Stimulated activated CD8-positive, alpha-beta memory T cell treated with anti-CD3 and anti-CD28 coated beads, Interleukin-7, amount 100 ng/mL, for 24 hours (primary cell): ENCODE measurements at regions not wholly inside any gene's neighbourhood (a gene's known extent, or its start where the extent isn't known, plus 50 kb on each side); places are given as distances from the start of the nearest gene placed in this dataset.

Experiments
- DNase-seq: peaks from one replicate; pipeline ENCODE4 v3.0.0-alpha.2; 2020; ENCODE audit warnings: low read depth

DNA sequence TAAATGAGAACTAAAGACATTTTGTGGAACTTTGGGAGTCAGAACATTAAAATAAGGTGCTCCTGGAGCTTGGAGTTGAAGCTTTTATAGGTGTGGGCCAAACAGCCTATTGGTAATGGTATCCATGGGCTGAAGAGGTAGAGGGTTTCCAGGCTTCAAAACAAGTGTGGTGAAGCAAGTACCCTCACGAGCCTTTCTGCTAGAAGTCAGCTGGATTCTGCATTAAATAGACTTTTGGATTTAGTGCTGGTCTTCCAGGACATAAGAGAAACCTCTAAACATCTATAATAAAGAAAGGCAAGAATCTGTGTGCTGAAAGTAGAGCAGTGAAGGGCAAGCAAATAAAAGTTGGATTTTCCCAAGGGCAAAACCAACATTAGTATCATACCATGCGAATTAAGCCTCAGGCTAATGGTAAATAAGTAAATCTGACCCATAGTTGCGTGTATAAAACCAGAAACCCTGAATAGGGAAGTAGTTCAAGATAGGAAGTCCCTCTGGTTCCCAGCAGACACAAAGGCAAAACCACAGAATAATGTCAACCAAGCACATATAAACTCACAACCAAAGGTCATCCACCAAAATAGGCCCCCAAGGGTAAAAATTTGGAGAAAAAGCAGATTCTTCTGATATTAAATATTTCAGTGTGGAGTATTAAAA is 306.3 kb downstream of the TLE4 start:
- no peak for DNase-seq

GRCh38 chr9:79868567-79869189 is 296.9 kb downstream of the TLE4 start:
- DNase-seq = no peak

DNA sequence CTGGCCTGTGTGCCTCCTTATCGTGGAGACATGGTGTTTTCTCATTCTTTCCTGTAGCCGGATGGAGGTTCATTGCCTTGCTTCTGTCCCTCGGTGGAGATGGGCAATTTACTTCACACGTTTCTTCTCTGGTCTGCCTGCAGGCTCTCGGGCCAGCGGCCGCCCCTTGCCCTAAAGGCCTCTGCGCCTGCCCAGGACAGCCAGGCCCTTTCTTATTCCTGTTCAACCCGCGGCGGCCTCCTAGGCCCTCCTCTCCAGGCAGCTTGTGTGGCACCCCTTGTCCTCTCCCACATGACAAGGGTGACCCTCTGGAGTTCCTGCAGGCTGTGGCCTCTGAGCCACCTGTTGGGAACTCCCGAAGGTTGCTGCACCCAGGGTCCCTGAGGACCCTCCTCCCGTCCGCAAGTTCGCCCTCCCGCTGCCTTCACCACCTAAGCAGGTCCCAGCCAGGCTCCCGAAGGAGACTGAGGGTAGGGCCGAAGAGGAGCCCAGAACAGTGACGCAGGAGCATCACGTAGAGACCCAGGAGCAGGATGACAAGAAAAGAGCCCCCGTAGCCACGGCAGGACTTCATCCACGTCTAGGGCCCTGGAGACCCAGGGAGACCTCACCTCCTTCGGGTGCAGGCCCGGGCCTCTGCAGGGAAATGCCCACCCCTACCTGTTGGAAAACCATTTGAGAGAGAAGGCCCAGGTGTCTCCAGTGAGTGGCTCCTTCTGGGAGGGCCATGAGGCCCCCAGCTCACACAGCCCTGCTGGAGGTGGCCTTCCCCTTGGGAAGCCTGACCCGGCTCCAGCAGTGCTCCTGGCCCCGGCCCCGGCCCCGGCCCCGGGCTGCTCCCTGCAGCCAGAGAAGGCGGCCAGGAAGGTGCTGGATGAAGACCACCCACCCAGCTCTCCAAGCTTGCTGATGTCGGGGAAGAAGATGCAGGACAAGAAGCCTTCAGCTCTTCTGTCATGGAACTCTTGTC is 291.4 kb downstream of the TLE4 start:
- no peak for DNase-seq

DNA sequence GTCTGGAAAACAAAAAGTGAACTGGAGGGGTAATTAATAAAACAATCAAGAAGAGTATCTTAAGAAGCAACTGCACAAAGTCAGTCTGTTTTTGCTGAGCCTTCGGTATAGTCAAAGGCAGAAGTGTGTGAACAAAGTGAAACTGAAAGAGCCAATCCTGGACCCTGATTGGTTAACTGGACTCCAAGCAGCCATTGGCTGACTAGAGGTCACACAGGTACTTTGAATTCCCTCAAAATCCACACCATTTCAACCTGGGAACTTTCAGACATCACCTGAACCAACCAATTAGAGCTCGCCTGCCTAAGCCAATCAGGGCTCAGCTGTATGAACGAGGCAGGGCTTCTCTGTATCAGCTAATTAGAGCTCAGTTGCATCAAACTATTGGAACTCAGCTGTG is 286.7 kb downstream of the TLE4 start:
- DNase-seq = no peak

- DNase-seq = no peak
These were observed 285.4 kb downstream of the TLE4 start for GRCh38 chr9:79857188-79857587.

DNA sequence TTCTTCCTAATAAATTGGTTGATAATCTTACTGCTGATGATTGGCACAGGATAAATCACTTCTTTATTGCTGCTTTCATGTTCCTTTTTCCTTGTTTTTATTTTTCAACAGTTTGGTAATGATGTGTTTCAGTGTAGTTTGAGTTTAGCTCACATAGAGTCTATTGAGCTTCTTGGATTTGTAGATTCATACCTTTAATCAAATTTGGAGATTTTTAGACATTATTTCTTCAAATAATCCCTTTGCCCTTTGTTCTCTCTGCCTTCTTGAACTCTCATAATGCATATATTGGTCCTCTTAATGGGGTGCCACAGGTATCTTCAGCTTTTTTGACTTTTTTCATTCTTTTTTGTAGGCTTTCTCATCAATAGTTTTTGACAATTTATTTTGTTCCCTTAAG is 275.3 kb downstream of the TLE4 start:
- no peak for DNase-seq

GRCh38 chr9:79829566-79830302 is 258.0 kb downstream of the TLE4 start:
- DNase-seq = no peak

DNA sequence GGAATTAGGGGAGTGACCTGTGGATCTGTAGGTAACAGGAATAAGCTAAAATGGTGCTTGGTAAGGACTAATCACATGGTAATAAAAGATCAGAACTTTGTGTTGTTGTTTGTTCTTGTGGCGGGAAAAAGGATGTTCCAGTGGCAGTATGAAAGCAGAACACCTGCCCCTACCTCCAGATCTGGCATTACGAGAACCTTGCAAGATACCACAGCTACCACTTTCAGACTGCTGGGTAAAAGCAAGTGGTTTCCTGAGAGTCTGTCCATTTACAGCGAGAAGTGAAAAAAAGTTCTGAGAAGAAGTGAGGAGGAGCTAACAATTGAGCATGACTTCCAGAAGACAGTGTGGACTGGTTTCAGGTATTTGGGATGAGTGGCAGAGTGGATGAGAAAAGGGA is 252.5 kb downstream of the TLE4 start:
- DNase-seq = no peak

DNA sequence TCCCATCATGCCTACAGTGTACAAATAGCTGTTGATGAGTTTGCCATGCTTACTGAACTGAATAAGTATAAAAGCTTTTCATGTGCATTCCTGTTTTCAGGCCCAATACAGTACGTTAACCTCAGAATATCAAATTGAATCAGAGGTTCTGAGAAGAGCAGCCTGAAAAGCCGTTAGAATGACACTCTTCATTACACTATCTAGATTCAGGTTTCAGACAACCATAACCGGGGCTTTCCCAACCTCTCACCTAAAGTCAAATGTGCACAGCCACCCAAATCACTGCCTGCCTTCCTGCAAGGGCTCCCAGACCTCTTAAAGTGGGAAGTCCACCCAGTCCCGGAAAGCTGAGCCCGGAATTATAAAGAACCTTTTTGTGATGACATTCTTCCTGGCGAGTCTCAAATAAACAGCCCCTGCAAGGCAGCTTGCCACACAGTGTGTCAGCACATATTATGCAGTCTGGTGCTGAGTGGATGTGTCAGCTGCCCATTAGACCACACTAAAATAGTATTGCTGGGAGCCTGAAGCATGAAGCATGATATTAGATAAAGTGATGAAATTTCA is 245.8 kb downstream of the TLE4 start:
- DNase-seq = no peak

DNA sequence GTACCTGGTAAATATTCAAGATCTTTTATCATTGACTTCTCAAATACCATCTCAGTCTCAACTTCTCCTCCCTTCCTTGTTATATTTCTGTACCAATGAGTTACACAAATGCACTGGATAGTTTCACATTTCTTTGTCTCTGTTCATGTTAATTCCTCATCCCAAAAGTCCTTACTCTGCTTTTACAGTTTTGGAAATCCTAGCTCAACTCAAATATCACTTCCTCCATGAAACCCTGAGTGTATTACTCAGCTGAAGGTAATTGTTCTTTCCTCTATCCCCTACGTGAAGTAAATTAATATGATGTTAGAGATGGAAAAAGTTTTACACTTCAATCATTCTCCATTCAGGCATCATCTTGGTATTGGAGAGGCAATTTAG is 241.5 kb downstream of the TLE4 start:
- no peak for DNase-seq

GRCh38 chr9:79812507-79813257 is 240.9 kb downstream of the TLE4 start:
- DNase-seq = no peak

GRCh38 chr9:79812099-79812498 is 240.3 kb downstream of the TLE4 start:
- DNase-seq = no peak

DNA sequence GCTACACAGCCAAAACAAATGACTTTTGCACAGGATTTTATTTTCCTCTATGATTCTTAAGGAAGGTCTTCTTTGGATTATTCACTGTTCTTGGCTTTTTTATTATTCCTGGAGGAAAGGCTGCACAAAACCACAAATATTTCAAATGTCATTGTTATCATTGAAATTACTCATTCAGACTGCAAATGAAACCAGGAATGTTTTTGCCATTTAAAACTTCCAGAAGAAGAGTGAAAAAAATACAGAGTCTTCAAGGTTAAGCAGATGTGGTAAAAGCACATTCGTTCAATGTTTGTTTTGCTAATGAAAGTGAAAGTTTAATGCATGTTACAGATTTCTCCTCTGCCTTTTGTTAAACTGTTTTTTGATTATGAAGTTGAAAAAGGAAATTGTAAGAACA is 238.2 kb downstream of the TLE4 start:
- DNase-seq = no peak

DNA sequence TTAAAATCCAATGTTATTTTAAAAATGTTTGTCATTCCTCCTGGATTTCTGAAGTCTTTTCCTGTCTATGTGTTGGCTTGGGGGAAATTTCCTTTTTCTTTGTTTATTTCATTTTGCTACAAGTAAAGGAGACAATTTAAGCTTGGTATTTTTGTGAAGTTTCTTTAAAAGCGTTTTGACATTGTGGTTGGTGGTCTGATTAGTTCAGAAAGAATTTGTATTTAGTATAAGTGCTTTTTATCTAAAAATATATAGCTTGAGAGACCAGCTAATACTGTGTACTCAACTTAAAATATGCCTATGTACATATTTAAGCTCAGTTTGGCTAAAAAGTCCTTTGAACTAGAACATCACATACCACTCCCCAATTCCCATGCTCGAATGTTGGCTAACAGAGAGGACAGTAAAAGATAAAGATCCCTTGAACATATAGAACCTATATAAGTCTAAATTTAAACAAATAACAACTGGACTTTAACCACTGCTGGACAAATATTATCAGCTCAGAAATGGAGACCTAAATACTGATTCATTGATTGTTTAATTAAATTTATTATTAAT is 237.6 kb downstream of the TLE4 start:
- no peak for DNase-seq

GRCh38 chr9:79807971-79808370 is 236.2 kb downstream of the TLE4 start:
- no peak for DNase-seq

DNA sequence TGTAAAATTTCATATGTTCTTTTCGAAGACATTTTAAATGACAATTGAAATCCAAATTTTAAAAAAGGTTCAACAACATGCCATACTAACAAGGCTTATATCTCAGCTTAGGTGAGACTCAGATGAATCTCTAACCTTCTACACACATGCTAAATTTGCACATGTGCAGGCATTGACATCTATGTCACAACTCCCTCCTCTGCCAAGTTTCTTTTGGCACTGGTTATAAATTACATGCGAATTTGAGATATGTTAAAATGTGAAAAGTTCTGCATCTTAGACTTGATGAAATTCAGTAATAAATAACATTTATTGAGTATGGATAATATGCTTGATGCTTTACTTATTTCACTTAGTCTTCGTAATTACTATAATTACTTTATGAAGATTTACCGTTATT is 234.3 kb downstream of the TLE4 start:
- DNase-seq = no peak

GRCh38 chr9:79801459-79801858 is 229.7 kb downstream of the TLE4 start:
- no peak for DNase-seq

DNA sequence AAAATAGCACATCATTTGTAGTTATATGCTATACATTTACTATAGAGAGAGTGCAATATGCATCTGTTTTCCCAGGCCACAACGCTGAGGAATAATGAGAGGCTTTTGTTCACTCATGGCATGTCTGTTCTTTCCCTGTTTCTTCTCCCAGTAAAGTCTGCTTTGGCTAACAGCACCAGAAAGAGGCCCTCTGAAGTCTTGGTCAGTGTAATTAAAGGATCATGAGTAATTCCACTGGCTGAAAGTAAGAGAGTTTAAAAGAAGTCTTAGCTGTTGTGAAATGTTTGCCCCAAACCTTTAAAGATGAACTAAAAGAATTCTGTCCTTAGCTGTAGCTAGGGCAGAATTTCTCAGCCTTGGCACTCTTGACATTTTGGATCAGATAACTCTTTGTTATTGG is 228.8 kb downstream of the TLE4 start:
- no peak for DNase-seq

DNA sequence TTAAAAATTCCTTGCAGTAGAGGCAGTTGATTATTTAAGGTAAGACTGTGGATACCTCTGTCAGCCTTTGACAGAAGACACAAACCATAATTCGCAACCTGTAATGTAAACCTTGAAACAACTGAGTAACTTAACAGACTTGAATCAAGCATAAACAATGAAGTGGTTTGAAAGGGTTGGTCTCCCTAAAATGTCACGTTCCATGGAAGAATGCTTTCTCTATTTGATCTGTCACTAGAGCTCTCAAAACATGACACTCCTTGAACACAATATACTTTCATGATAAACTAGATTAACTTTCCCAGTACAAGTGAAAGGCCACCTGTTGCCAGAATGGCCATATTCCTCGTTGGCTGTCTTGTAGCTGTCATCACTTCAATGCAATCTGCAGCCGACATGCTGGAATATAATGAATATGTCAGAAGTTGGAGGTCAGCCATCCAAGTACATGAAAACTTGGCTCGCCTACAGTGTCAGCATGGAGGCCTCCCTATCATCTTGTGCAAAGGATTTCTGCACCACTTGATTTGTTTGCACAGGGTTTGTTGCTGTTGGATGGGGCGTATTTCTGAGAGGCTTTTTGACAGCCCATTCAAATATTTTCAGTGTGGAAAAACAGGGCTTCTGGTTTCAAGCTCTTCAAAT is 228.0 kb downstream of the TLE4 start:
- no peak for DNase-seq

DNA sequence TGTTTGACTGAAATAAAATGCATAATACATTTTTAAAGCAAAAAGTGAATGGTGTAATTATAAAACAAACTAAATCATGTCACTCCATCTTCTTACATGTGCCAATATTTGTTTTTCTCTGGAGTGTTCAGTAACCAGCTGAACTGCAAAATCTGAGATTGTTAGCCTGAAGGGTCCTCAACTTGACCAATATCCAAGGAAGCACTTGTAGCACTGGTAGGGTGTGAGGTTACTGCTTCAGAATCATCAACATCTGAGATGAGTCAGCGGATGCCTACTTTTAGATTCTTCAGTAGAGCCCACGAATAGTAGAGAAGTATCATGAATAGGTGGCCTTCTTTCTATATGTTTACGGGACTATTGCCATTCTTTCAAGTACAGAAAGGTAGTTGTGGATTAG is 226.7 kb downstream of the TLE4 start:
- no peak for DNase-seq
